CD8-positive, alpha-beta memory T cell (primary cell): ENCODE measurements at regions not wholly inside any gene's neighbourhood (a gene's known extent, or its start where the extent isn't known, plus 50 kb on each side); places are given as distances from the start of the nearest gene placed in this dataset.

ENCODE experiments used
- CTCF ChIA-PET: fragments of 350-600 bp; sonication (Branson Sonifier 250); formaldehyde crosslinking; loops from one replicate; lab custom pipeline; 2021; ENCODE audit warnings: antibody characterized with exemption; lab: Charles Lee
- POLR2A ChIA-PET: fragments of 350-600 bp; sonication (Branson Sonifier 250); formaldehyde crosslinking; loops from one replicate; lab custom pipeline; 2021; ENCODE audit warnings: antibody characterized with exemption; lab: Charles Lee
- DNase-seq, 5 donors: peaks; one replicate each; pipeline versions ENCODE4 v3.0.0 to v3.0.0-alpha.2; 2020 to 2022; ENCODE audit warnings: mixed read lengths in 1 of 5
- H3K27ac ChIP-seq: one replicate; pipeline ENCODE4 v1.7.0; 2013; ENCODE audit warnings: low read depth, mild to moderate bottlenecking, low read length, moderate library complexity
- H3K27me3 ChIP-seq: 2 replicates; pipeline ENCODE4 v1.7.0; 2013; ENCODE audit warnings: low read length, mild to moderate bottlenecking; ENCODE audit not compliant: insufficient read depth, poor library complexity, severe bottlenecking
- H3K36me3 ChIP-seq: 2 replicates; pipeline ENCODE4 v1.7.0; 2013; ENCODE audit warnings: mild to moderate bottlenecking, low read length, moderate library complexity; ENCODE audit not compliant: insufficient read depth
- H3K4me1 ChIP-seq: 2 replicates; pipeline ENCODE4 v1.7.0; 2013; ENCODE audit warnings: mild to moderate bottlenecking, low read length, moderate library complexity; ENCODE audit not compliant: insufficient read depth
- H3K4me3 ChIP-seq: 2 replicates; pipeline ENCODE4 v1.7.0; 2013; ENCODE audit warnings: mild to moderate bottlenecking, low read length
- H3K9me3 ChIP-seq: 2 replicates; pipeline ENCODE4 v1.7.0; 2013; ENCODE audit warnings: mild to moderate bottlenecking, low read length
- H3K27ac Mint-ChIP-seq, 8 donors: one replicate each; pipeline ENCODE4 v1.8.0; 2020 to 2021; ENCODE audit warnings: mixed read lengths in 8 of 8, mild to moderate bottlenecking in 6 of 8, inconsistent platforms in 3 of 8, moderate library complexity in 3 of 8
- H3K27me3 Mint-ChIP-seq, 2 donors: one replicate each; pipeline ENCODE4 v1.8.0; 2020 to 2021; ENCODE audit warnings: mixed read lengths in 2 of 2, mild to moderate bottlenecking in 1 of 2, moderate library complexity in 1 of 2
- H3K36me3 Mint-ChIP-seq, 3 donors: one replicate each; pipeline ENCODE4 v1.8.0; 2020 to 2021; ENCODE audit warnings: mixed read lengths in 3 of 3, inconsistent platforms in 1 of 3, mild to moderate bottlenecking in 1 of 3
- H3K4me1 Mint-ChIP-seq, 3 donors: one replicate each; pipeline ENCODE4 v1.8.0; 2020 to 2021; ENCODE audit warnings: mixed read lengths in 3 of 3, inconsistent platforms in 1 of 3, mild to moderate bottlenecking in 1 of 3
- H3K4me3 Mint-ChIP-seq, 7 donors: one replicate each; pipeline ENCODE4 v1.8.0; 2020 to 2021; ENCODE audit warnings: mixed read lengths in 7 of 7, mild to moderate bottlenecking in 6 of 7, moderate library complexity in 4 of 7, inconsistent platforms in 2 of 7
- H3K9me3 Mint-ChIP-seq, 5 donors: one replicate each; pipeline ENCODE4 v1.8.0; 2020 to 2022; ENCODE audit warnings: mixed read lengths in 5 of 5, mild to moderate bottlenecking in 3 of 5, moderate library complexity in 2 of 5, inconsistent platforms in 1 of 5

- Mint-ChIP-seq H3K4me3 (no peak overlapping the region), H3K4me1 (no peaks in the 10 kb centered on the region), H3K9me3 (peaks cover 4 to 11% (median 10%) of the 10 kb centered on the region in 5 donors), H3K27me3 (peaks cover 0 to 3% of the 10 kb centered on the region in 2 donors), H3K27ac (peak overlapping the region in 1 of 8 donors; percentile 81), H3K36me3 (peaks cover 0 to 9% (median 0%) of the 10 kb centered on the region in 3 donors)
- Histone ChIP-seq H3K36me3 (no peaks in the 10 kb centered on the region), H3K27me3 (no peaks in the 10 kb centered on the region), H3K9me3 (no peaks in the 10 kb centered on the region), H3K27ac (no peak overlapping the region), H3K4me1 (no peaks in the 10 kb centered on the region), H3K4me3 (no peak overlapping the region)
- CTCF ChIA-PET, result no interaction called here
- DNase-seq, result no peak
- POLR2A ChIA-PET, result no interaction called here
These were observed 69.6 kb upstream of the RASGEF1B start for GRCh38 chr4:81541161-81541945.

GRCh38 chr4:81538716-81539427 is 67.2 kb upstream of the RASGEF1B start:
- Mint-ChIP-seq H3K4me3 (no peak overlapping the region), H3K36me3 (peaks cover 0 to 15% (median 0%) of the 10 kb centered on the region in 3 donors), H3K4me1 (no peaks in the 10 kb centered on the region), H3K27ac (peak overlapping the region in 1 of 8 donors; percentile 90), H3K9me3 (peaks cover 4 to 10% (median 7%) of the 10 kb centered on the region in 5 donors), H3K27me3 (peaks cover 0 to 3% of the 10 kb centered on the region in 2 donors)
- ChIA-PET POLR2A (no interaction called here), CTCF (no interaction called here)
- Histone ChIP-seq H3K27me3 (no peaks in the 10 kb centered on the region), H3K4me3 (no peak overlapping the region), H3K27ac (no peak overlapping the region), H3K36me3 (no peaks in the 10 kb centered on the region), H3K9me3 (no peaks in the 10 kb centered on the region), H3K4me1 (no peaks in the 10 kb centered on the region)
- DNase-seq, result no peak

- Histone ChIP-seq H3K36me3 (no peaks in the 10 kb centered on the region), H3K4me3 (no peak overlapping the region), H3K9me3 (no peaks in the 10 kb centered on the region), H3K27me3 (no peaks in the 10 kb centered on the region), H3K4me1 (no peaks in the 10 kb centered on the region), H3K27ac (no peak overlapping the region)
- no peaks in the 10 kb centered on the region for H3K4me1 Mint-ChIP-seq
- no peak overlapping the region for H3K27ac Mint-ChIP-seq
- H3K27me3 Mint-ChIP-seq, result peaks cover 0 to 3% of the 10 kb centered on the region in 2 donors
- ChIA-PET POLR2A (interaction anchor here (0.7 kb wide), 1 partner anchor 20 kb away, joined by 3 read pairs; no protein-coding TSS in a partner anchor), CTCF (no interaction called here)
- DNase-seq, result no peak
- H3K9me3 Mint-ChIP-seq, result peaks cover 0 to 15% (median 6%) of the 10 kb centered on the region in 5 donors
- H3K36me3 Mint-ChIP-seq, result peaks cover 0 to 13% (median 0%) of the 10 kb centered on the region in 3 donors
- H3K4me3 Mint-ChIP-seq, result no peak overlapping the region
These were observed 59.7 kb upstream of the RASGEF1B start for GRCh38 chr4:81531410-81531809.

- Mint-ChIP-seq H3K9me3 (peaks cover 0 to 19% (median 8%) of the 10 kb centered on the region in 5 donors), H3K27ac (peak overlapping the region in 1 of 8 donors; percentile 30), H3K4me1 (no peaks in the 10 kb centered on the region), H3K4me3 (no peak overlapping the region), H3K36me3 (peaks cover 0 to 10% (median 0%) of the 10 kb centered on the region in 3 donors), H3K27me3 (peaks cover 0 to 3% of the 10 kb centered on the region in 2 donors)
- no peaks in the 10 kb centered on the region for H3K4me1 ChIP-seq
- H3K27ac ChIP-seq, result no peak overlapping the region
- no peak for DNase-seq
- no peaks in the 10 kb centered on the region for H3K27me3 ChIP-seq
- no peaks in the 10 kb centered on the region for H3K36me3 ChIP-seq
- ChIA-PET CTCF (interaction anchor here (0.7 kb wide), 1 partner anchor 211 kb away, joined by 3 read pairs; no protein-coding TSS in a partner anchor), POLR2A (no interaction called here)
- no peaks in the 10 kb centered on the region for H3K9me3 ChIP-seq
- no peak overlapping the region for H3K4me3 ChIP-seq
These were observed 57.3 kb upstream of the RASGEF1B start for GRCh38 chr4:81528979-81529378.

GRCh38 chr4:81528200-81528599 is 56.5 kb upstream of the RASGEF1B start:
- peaks cover 0 to 3% of the 10 kb centered on the region in 2 donors for H3K27me3 Mint-ChIP-seq
- Histone ChIP-seq H3K27me3 (no peaks in the 10 kb centered on the region), H3K9me3 (no peaks in the 10 kb centered on the region), H3K27ac (no peak overlapping the region), H3K4me1 (no peaks in the 10 kb centered on the region), H3K36me3 (no peaks in the 10 kb centered on the region), H3K4me3 (no peak overlapping the region)
- DNase-seq, result no peak
- peaks cover 0 to 17% (median 8%) of the 10 kb centered on the region in 5 donors for H3K9me3 Mint-ChIP-seq
- ChIA-PET POLR2A (no interaction called here), CTCF (no interaction called here)
- H3K27ac Mint-ChIP-seq, result no peak overlapping the region
- H3K4me3 Mint-ChIP-seq, result no peak overlapping the region
- H3K36me3 Mint-ChIP-seq, result peaks cover 0 to 9% (median 0%) of the 10 kb centered on the region in 3 donors
- no peaks in the 10 kb centered on the region for H3K4me1 Mint-ChIP-seq

GRCh38 chr4:81527709-81528108 is 56.0 kb upstream of the RASGEF1B start:
- POLR2A ChIA-PET, result no interaction called here

GRCh38 chr4:81527115-81527514 is 55.4 kb upstream of the RASGEF1B start:
- ChIA-PET POLR2A (no interaction called here), CTCF (no interaction called here)
- peaks cover 0 to 9% (median 0%) of the 10 kb centered on the region in 3 donors for H3K36me3 Mint-ChIP-seq
- H3K27ac Mint-ChIP-seq, result no peak overlapping the region
- H3K27ac ChIP-seq, result no peak overlapping the region
- peaks cover 0 to 3% of the 10 kb centered on the region in 2 donors for H3K27me3 Mint-ChIP-seq
- no peak overlapping the region for H3K4me3 ChIP-seq
- H3K4me1 Mint-ChIP-seq, result no peaks in the 10 kb centered on the region
- no peaks in the 10 kb centered on the region for H3K27me3 ChIP-seq
- no peak overlapping the region for H3K4me3 Mint-ChIP-seq
- H3K4me1 ChIP-seq, result no peaks in the 10 kb centered on the region
- no peak for DNase-seq
- H3K9me3 Mint-ChIP-seq, result peaks cover 0 to 17% (median 8%) of the 10 kb centered on the region in 5 donors
- no peaks in the 10 kb centered on the region for H3K36me3 ChIP-seq
- no peaks in the 10 kb centered on the region for H3K9me3 ChIP-seq

More at GRCh38 chr4:81527709-81528108, 56.0 kb upstream of the RASGEF1B start:
- CTCF ChIA-PET, result no interaction called here
- Histone ChIP-seq H3K27ac (no peak overlapping the region), H3K9me3 (no peaks in the 10 kb centered on the region), H3K27me3 (no peaks in the 10 kb centered on the region), H3K4me1 (no peaks in the 10 kb centered on the region), H3K4me3 (no peak overlapping the region), H3K36me3 (no peaks in the 10 kb centered on the region)
- Mint-ChIP-seq H3K27ac (no peak overlapping the region), H3K27me3 (peaks cover 0 to 3% of the 10 kb centered on the region in 2 donors), H3K36me3 (peaks cover 0 to 9% (median 0%) of the 10 kb centered on the region in 3 donors), H3K9me3 (peaks cover 0 to 17% (median 8%) of the 10 kb centered on the region in 5 donors), H3K4me3 (no peak overlapping the region), H3K4me1 (no peaks in the 10 kb centered on the region)
- DNase-seq, result no peak

GRCh38 chr4:81526706-81527105 is 55.0 kb upstream of the RASGEF1B start:
- Histone ChIP-seq H3K36me3 (no peaks in the 10 kb centered on the region), H3K4me3 (no peak overlapping the region), H3K9me3 (no peaks in the 10 kb centered on the region), H3K27me3 (no peaks in the 10 kb centered on the region), H3K27ac (no peak overlapping the region), H3K4me1 (no peaks in the 10 kb centered on the region)
- peaks cover 0 to 17% (median 8%) of the 10 kb centered on the region in 5 donors for H3K9me3 Mint-ChIP-seq
- no peak for DNase-seq
- H3K4me1 Mint-ChIP-seq, result no peaks in the 10 kb centered on the region
- ChIA-PET POLR2A (no interaction called here), CTCF (no interaction called here)
- peaks cover 0 to 9% (median 0%) of the 10 kb centered on the region in 3 donors for H3K36me3 Mint-ChIP-seq
- H3K27me3 Mint-ChIP-seq, result no peaks in the 10 kb centered on the region
- no peak overlapping the region for H3K27ac Mint-ChIP-seq
- H3K4me3 Mint-ChIP-seq, result no peak overlapping the region
